H9 (cell line): ENCODE measurements at regions not wholly inside any gene's neighbourhood (a gene's known extent, or its start where the extent isn't known, plus 50 kb on each side); places are given as distances from the start of the nearest gene placed in this dataset.

Experiments used
- DNase-seq: peaks from one replicate; pipeline ENCODE4 v3.0.0-alpha.2; 2017
- H2AFZ ChIP-seq: one replicate; pipeline ENCODE4 v1.6.1; 2013; ENCODE audit warnings: mild to moderate bottlenecking, low read length, control low read depth, moderate library complexity
- H2AK5ac ChIP-seq: 2 replicates; pipeline ENCODE4 v1.6.1; 2013; ENCODE audit warnings: low read length, control low read depth, mixed read lengths; ENCODE audit not compliant: insufficient read length
- H2BK120ac ChIP-seq: one replicate; pipeline ENCODE4 v1.6.1; 2013; ENCODE audit warnings: low read depth, mild to moderate bottlenecking, low read length, control low read depth, inconsistent platforms; ENCODE audit not compliant: poor library complexity, severe bottlenecking
- H2BK12ac ChIP-seq: 2 replicates; pipeline ENCODE4 v1.6.1; 2013; ENCODE audit warnings: low read length, control low read depth, mixed read lengths, low read depth; ENCODE audit not compliant: insufficient read length
- H2BK15ac ChIP-seq: 2 replicates; pipeline ENCODE4 v1.6.1; 2013; ENCODE audit warnings: low read depth, low read length, control low read depth
- H2BK20ac ChIP-seq: one replicate; pipeline ENCODE4 v1.6.1; 2013; ENCODE audit warnings: low read depth, mild to moderate bottlenecking, low read length, control low read depth, inconsistent platforms; ENCODE audit not compliant: poor library complexity, severe bottlenecking
- H2BK5ac ChIP-seq: 2 replicates; pipeline ENCODE4 v1.6.1; 2013; ENCODE audit warnings: low read length, control low read depth, mixed read lengths; ENCODE audit not compliant: insufficient read length
- H3K14ac ChIP-seq: 2 replicates; pipeline ENCODE4 v1.6.1; 2013; ENCODE audit warnings: low read length, control low read depth; ENCODE audit not compliant: insufficient read depth
- H3K18ac ChIP-seq: 2 replicates; pipeline ENCODE4 v1.6.1; 2013; ENCODE audit warnings: low read depth, mild to moderate bottlenecking, mixed read lengths, low read length, control low read depth; ENCODE audit not compliant: insufficient read length
- H3K23ac ChIP-seq: 2 replicates; pipeline ENCODE4 v1.6.1; 2013; ENCODE audit warnings: low read length, control low read depth, mixed read lengths, low read depth; ENCODE audit not compliant: insufficient read length
- H3K23me2 ChIP-seq: 2 replicates; pipeline ENCODE4 v1.6.1; 2013; ENCODE audit warnings: low read depth, mild to moderate bottlenecking, mixed read lengths, low read length, control low read depth; ENCODE audit not compliant: insufficient read length, poor library complexity, severe bottlenecking
- H3K27ac ChIP-seq: 2 replicates; pipeline ENCODE4 v1.5.1; 2013; ENCODE audit warnings: low read length, control low read depth, mixed read lengths, low read depth; ENCODE audit not compliant: insufficient read length
- H3K27me3 ChIP-seq: 2 replicates; pipeline ENCODE4 v1.6.1; 2013; ENCODE audit warnings: low read length, control low read depth, inconsistent platforms; ENCODE audit not compliant: insufficient read depth
- H3K4ac ChIP-seq: 2 replicates; pipeline ENCODE4 v1.6.1; 2013; ENCODE audit warnings: low read depth, mild to moderate bottlenecking, control low read depth, inconsistent platforms, low read length, moderate library complexity
- H3K4me1 ChIP-seq: 2 replicates; pipeline ENCODE4 v1.6.1; 2013; ENCODE audit warnings: low read length, control low read depth, inconsistent platforms; ENCODE audit not compliant: insufficient read depth
- H3K4me2 ChIP-seq: 2 replicates; pipeline ENCODE4 v1.6.1; 2013; ENCODE audit warnings: low read length, control low read depth, mixed read lengths; ENCODE audit not compliant: insufficient read length, insufficient read depth
- H3K56ac ChIP-seq: 2 replicates; pipeline ENCODE4 v1.6.1; 2013; ENCODE audit warnings: low read depth, mild to moderate bottlenecking, mixed read lengths, low read length, control low read depth; ENCODE audit not compliant: insufficient read length
- H3K79me1 ChIP-seq: 2 replicates; pipeline ENCODE4 v1.6.1; 2013; ENCODE audit warnings: low read depth, mild to moderate bottlenecking, moderate library complexity, low read length, control low read depth, inconsistent platforms; ENCODE audit not compliant: insufficient read depth, poor library complexity, severe bottlenecking
- H3K79me2 ChIP-seq: 2 replicates; pipeline ENCODE4 v1.6.1; 2013; ENCODE audit warnings: low read length, control low read depth, inconsistent platforms; ENCODE audit not compliant: insufficient read depth
- H3K9ac ChIP-seq: 2 replicates; pipeline ENCODE4 v1.6.1; 2013; ENCODE audit warnings: low read length, control low read depth, mixed read lengths; ENCODE audit not compliant: insufficient read length; ENCODE audit errors: extremely low read depth
- H3K9me3 ChIP-seq: one replicate; pipeline ENCODE4 v1.6.1; 2013; ENCODE audit warnings: low read depth, low read length, inconsistent platforms; ENCODE audit not compliant: control insufficient read depth
- H3T11ph ChIP-seq: one replicate; pipeline ENCODE4 v1.6.1; 2013; ENCODE audit warnings: mild to moderate bottlenecking, low read length, control low read depth, inconsistent platforms
- H4K20me1 ChIP-seq: one replicate; pipeline ENCODE4 v1.6.1; 2013; ENCODE audit not compliant: control insufficient read depth, insufficient read length, insufficient read depth
- H4K5ac ChIP-seq: 2 replicates; pipeline ENCODE4 v1.6.1; 2013; ENCODE audit warnings: low read depth, mild to moderate bottlenecking, mixed read lengths, low read length, control low read depth; ENCODE audit not compliant: insufficient read length
- H4K8ac ChIP-seq: replicated peaks from 2 replicates; pipeline ENCODE4 v1.6.1; 2013; ENCODE audit warnings: low read length, control low read depth, mixed read lengths, low read depth; ENCODE audit not compliant: insufficient read length
- H4K91ac ChIP-seq: 2 replicates; pipeline ENCODE4 v1.6.1; 2013; ENCODE audit warnings: low read depth, mild to moderate bottlenecking, moderate library complexity, mixed read lengths, low read length, control low read depth; ENCODE audit not compliant: insufficient read length
- H3K27ac Mint-ChIP-seq, 3 experiments: 2 replicates in 2 of 3; 3 replicates in 1 of 3; pipeline ENCODE4 v1.8.0; 2020 to 2021; ENCODE audit warnings: mixed read lengths in 3 of 3, mild to moderate bottlenecking in 1 of 3, moderate library complexity in 1 of 3
- H3K27me3 Mint-ChIP-seq: 2 replicates; pipeline ENCODE4 v1.8.0; 2021; ENCODE audit warnings: low read depth, mild to moderate bottlenecking, moderate library complexity, mixed read lengths
- H3K36me3 Mint-ChIP-seq, 3 experiments: 2 replicates in 2 of 3; 3 replicates in 1 of 3; pipeline ENCODE4 v1.8.0; 2020 to 2021; ENCODE audit warnings: low read depth in 3 of 3, mixed read lengths in 3 of 3; ENCODE audit not compliant: insufficient read depth in 1 of 3
- H3K4me1 Mint-ChIP-seq, 2 experiments: 2 replicates each; pipeline ENCODE4 v1.8.0; 2020; ENCODE audit warnings: mixed read lengths in 2 of 2
- H3K4me3 Mint-ChIP-seq, 2 experiments: 2 replicates in 1 of 2; 3 replicates in 1 of 2; pipeline ENCODE4 v1.8.0; 2020 to 2021; ENCODE audit warnings: mild to moderate bottlenecking in 2 of 2, mixed read lengths in 2 of 2, moderate library complexity in 1 of 2
- H3K9me3 Mint-ChIP-seq, 2 experiments: 2 replicates in 1 of 2; 3 replicates in 1 of 2; pipeline ENCODE4 v1.8.0; 2020; ENCODE audit warnings: mild to moderate bottlenecking in 2 of 2, mixed read lengths in 2 of 2, moderate library complexity in 1 of 2
- CTCF ChIP-seq: fragments of 200-600 bp; sonication (generic); conservative IDR thresholded peaks from 3 replicates; pipeline ENCODE4 v1.8.0; 2021; ENCODE audit warnings: antibody characterized with exemption, mild to moderate bottlenecking
- WGBS: extraction: QIAGEN DNeasy Blood & Tissue Kit; methylation state at CpG from one replicate; pipeline ENCODE4 v1.1.7; 2013; ENCODE audit warnings: missing lambda C conversion rate, low lambda C conversion rate, mixed read lengths; ENCODE audit not compliant: insufficient read length; ENCODE audit errors: extremely low coverage; 5-methylcytosine and 5-hydroxymethylcytosine counted together

- peaks cover 4 to 8% of the 10 kb centered on the region in 2 experiments; a peak in 2 of 5 replicates for H3K9me3 Mint-ChIP-seq
- no peak overlapping the region for H2AK5ac ChIP-seq
- H3K23me2 ChIP-seq = no peaks in the 10 kb centered on the region
- H2AFZ ChIP-seq = no peak overlapping the region
- H2BK20ac ChIP-seq = no peak overlapping the region
- no peaks in the 10 kb centered on the region for H3K4me1 ChIP-seq
- H4K91ac ChIP-seq = no peak overlapping the region
- no peak overlapping the region for H2BK5ac ChIP-seq
- H3K79me1 ChIP-seq = no peaks in the 10 kb centered on the region
- no peak overlapping the region for H3K56ac ChIP-seq
- H3K4ac ChIP-seq = no peak overlapping the region
- H3K9ac ChIP-seq = no peak overlapping the region
- peaks cover 0 to 12% (median 2%) of the 10 kb centered on the region in 3 experiments; a peak in 3 of 7 replicates for H3K36me3 Mint-ChIP-seq
- no peak overlapping the region for H3K4me2 ChIP-seq
- H4K8ac ChIP-seq = no peak overlapping the region
- no peak overlapping the region for H2BK12ac ChIP-seq
- H4K20me1 ChIP-seq = no peaks in the 10 kb centered on the region
- H3K23ac ChIP-seq = no peak overlapping the region
- no peaks in the 10 kb centered on the region for H3K27me3 Mint-ChIP-seq
- no peak overlapping the region for H3T11ph ChIP-seq
- H2BK120ac ChIP-seq = no peak overlapping the region
- H3K9me3 ChIP-seq = no peaks in the 10 kb centered on the region
- no peaks in the 10 kb centered on the region for H3K79me2 ChIP-seq
- H3K4me3 Mint-ChIP-seq = no peak overlapping the region
- no peak overlapping the region for H3K18ac ChIP-seq
- no peaks in the 10 kb centered on the region for H3K27me3 ChIP-seq
- H3K4me1 Mint-ChIP-seq = no peaks in the 10 kb centered on the region
- no peak overlapping the region for H3K27ac Mint-ChIP-seq
- H4K5ac ChIP-seq = no peak overlapping the region
- H2BK15ac ChIP-seq = no peak overlapping the region
- no peak for DNase-seq
- no peak for TF ChIP-seq CTCF
- no peak overlapping the region for H3K14ac ChIP-seq
- no peak overlapping the region for H3K27ac ChIP-seq
- no CpG with 5 or more reads among the region's 1 CpG for WGBS
Measured at GRCh38 chr3:153246331-153246730, 84.3 kb downstream of the RAP2B start.
